ENCODE measurements at regions not wholly inside any gene's neighbourhood (a gene's known extent, or its start where the extent isn't known, plus 50 kb on each side); places are given as distances from the start of the nearest gene placed in this dataset.
"Not testable (repeated sequence)": the region's sequence is repeated elsewhere in the genome, so short reads cannot be mapped to it uniquely, and the experiment has no call there.

DNA sequence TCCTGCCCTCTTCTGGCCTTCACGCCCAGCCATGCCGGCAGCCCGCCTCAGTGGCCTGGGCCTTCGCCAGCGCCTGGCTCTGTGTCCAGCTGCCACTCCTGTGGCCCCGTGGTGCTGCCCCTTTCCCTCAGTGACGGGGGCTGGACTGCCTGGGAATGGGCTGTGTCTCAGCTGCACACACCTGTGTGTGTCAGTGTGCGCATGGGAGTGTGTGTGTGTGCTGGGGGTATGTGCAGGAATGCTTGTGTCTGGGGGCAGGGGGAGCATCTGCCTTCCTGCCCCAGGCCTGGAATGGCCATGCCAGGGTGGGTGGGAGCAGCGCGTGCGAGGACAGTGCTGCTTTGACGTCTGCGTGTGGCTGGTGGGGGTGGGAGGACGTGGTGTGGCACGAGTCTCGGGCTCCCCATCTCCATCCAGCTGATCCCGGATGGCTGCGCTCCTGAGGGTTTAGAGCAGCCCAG, 224.9 kb downstream of the TMEM121 start:
- DNase-seq (ENCODE audit: low read depth, low spot score), result not testable (repeated sequence)

GRCh38 chr14:105752420-105752819, 226.0 kb downstream of the TMEM121 start:
- DNase-seq (ENCODE audit: low read depth, low spot score), result not testable (repeated sequence)

- no peak for DNase-seq (ENCODE audit: low read depth, low spot score)
Observed at GRCh38 chr14:105760691-105761344, 234.4 kb downstream of the TMEM121 start.

DNA sequence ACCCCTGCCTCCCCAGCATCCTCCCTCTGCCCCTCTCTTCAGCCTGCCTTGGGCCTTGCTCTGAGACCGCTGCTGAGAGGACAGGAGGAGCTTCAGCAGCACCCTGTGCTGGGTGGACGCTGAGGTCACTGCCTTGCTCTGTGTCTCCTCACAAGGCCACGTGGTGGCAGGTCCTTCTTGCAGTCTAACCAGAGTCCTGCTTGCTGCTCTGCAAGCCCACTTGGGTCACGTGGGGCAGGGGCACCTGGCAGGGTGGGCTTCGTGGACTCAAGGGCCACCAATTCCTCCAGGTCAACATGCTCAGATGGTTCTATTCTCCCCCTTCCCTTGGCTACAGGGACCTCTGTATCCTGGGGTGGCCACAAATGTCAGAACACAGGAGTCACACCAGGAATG, 235.0 kb downstream of the TMEM121 start:
- not testable (repeated sequence) for DNase-seq (ENCODE audit: low read depth, low spot score)

GRCh38 chr14:105761842-105762241, 235.5 kb downstream of the TMEM121 start:
- no peak for DNase-seq (ENCODE audit: low read depth, low spot score)

DNA sequence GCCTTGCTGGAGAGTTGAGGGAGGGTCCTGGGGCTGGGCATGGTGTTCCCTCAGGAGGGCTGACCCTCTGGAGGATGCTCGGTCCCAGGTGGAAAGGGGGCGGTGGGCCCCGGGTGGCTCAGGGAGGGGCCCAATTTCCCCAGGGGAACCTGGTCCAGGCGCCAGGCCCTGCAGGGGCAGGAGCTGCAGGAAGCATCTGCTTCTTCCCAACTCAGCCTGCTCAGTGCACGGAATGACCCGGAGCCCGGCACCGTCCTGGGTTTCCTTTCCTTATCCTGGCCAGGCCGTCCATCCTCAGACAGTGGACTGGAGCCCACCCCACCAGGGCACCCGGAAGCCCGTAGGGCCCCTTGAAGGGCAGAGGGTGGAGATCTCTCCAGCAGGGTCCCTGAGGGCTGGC, 235.9 kb downstream of the TMEM121 start:
- not testable (repeated sequence) for DNase-seq (ENCODE audit: low read depth, low spot score)

GRCh38 chr14:105764254-105764901, 238.0 kb downstream of the TMEM121 start:
- DNase-seq (ENCODE audit: low read depth, low spot score), result not testable (repeated sequence)

GRCh38 chr14:105765072-105765825, 238.9 kb downstream of the TMEM121 start:
- not testable (repeated sequence) for DNase-seq (ENCODE audit: low read depth, low spot score)

- DNase-seq (ENCODE audit: low read depth, low spot score), result no peak
Observed at GRCh38 chr14:105765893-105766614, 239.7 kb downstream of the TMEM121 start.

GRCh38 chr14:105767315-105767714, 240.9 kb downstream of the TMEM121 start:
- no peak for DNase-seq (ENCODE audit: low read depth, low spot score)

DNA sequence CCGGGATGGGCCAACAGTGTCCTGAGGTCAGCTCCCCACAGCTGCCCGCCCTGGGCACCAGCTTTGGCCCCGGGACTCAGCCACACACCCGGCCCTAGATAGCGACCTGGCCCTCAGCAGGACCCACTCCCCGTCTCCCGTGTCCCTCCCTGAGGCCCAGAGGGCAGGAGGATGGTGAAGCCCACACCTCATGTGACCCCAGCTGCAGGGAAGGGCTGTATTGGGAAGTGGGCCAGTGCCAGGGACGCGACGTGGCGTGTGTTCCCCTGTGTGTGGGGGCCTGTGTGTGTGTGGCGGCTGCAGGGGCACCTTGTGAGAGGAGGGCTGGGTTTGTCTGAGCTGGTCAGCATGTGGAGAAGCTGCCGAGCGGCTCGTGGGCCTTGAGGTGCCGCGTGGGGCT, 241.7 kb downstream of the TMEM121 start:
- not testable (repeated sequence) for DNase-seq (ENCODE audit: low read depth, low spot score)

DNA sequence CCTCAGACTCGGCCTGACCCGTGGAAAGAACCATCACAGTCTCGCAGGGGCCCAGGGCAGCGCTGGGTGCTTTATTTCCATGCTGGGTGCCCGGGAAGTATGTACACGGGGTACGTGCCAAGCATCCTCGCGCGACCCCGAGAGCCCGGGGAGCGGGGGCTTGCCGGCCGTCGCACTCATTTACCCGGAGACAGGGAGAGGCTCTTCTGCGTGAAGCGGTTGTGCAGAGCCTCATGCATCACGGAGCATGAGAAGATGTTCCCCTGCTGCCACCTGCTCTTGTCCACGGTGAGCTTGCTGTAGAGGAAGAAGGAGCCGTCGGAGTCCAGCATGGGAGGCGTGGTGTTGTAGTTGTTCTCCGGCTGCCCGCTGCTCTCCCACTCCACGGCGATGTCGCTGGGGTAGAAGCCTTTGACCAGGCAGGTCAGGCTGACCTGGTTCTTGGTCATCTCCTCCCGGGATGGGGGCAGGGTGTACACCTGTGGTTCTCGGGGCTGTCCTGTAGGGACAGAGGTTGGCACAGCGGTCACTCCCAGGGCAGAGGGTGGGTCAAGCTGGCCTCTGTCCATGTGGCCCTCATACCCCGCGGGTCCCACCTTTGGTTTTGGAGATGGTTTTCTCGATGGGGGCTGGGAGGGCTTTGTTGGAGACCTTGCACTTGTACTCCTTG, 242.8 kb downstream of the TMEM121 start:
- not testable (repeated sequence) for DNase-seq (ENCODE audit: low read depth, low spot score)

GRCh38 chr14:105770619-105771216, 244.3 kb downstream of the TMEM121 start:
- DNase-seq (ENCODE audit: low read depth, low spot score), result not testable (repeated sequence)

DNA sequence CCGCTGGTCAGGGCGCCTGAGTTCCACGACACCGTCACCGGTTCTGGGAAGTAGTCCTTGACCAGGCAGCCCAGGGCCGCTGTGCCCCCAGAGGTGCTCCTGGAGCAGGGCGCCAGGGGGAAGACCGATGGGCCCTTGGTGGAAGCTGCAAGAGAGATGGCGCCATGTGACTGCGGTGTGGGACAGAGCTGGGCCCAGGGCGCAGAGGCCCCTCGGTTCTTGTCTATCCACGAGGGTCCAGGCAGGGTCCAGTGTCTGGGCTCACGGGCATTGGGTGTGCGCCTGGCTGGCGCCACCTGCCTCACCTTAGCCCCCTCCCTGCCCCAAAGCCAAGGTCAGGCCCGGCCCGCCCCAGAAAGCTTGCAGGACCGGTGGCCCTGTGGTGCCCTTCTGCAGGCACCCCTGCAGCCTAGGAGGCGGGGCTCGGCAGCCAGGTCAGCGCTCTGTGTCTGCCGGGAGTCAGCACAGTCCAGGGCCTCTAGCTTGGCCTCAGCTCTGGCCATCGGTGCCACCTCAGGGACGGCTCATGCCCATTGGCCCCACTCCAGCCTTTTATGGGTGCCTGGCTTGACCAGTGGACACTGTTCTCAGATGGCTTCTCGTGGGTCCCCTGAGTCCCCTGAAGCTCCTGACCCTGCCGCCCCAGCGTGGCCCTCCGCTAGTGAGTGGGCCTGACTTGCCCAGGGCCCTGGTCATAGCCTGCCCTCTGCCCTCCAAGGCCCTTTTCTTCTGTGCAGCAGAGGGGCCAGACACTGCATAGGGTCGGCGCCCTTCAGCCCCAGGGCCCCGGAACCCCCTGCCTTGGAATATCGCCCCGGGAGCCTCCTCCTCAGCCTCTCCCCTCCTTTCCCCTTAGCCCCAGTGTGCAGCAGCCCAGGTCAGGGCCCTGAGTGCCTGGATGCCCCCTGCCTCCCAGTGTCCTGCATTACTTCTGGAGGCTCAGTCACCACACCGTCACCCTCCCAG, 245.2 kb downstream of the TMEM121 start:
- not testable (repeated sequence) for DNase-seq (ENCODE audit: low read depth, low spot score)

DNA sequence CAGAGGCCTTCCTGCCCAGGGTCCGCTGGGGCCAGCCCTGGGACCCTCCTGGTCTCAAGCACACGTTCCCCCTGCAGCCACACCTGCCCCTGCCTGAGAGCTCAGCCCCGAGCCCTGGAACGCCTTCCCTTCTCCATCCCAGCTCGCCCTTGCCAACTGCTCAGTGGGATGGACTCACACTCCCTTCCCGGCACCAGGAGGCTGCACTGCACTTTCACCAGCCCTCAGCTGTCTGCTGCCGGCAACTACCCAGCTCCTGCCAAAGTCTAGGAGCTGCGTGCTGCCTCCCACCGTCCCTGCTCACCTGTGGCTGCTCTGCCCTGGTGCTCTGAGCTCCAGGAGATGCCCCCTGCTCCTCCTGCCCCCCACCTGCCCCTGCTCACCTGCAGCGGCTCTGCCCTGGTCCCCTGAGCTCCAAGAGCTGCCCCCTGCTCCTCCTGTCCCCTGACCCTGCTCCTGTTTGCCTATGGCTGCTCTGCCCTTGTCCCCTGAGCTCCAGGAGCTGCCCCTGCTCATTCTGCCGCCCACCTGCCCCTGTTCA, 246.4 kb downstream of the TMEM121 start:
- not testable (repeated sequence) for DNase-seq (ENCODE audit: low read depth, low spot score)

DNA sequence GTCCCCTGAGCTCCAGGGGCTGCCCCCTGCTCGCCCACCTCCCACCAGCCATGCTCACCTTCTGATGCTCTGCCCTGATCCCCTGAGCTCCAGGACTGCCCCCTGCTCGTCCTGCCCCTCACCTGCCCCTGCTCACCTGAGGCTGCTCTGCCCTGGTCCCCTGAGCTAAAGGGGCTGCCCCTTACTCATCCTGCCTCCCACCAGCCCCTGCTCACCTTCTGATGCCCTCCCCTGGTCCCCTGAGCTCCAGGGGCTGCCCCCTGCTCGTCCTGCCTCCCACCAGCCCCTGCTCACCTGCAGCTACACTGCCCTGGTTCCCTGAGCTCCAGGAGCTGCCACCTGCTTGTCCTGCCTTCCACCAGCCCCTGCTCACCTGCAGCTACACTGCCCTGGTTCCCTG, 247.2 kb downstream of the TMEM121 start:
- no peak for DNase-seq (ENCODE audit: low read depth, low spot score)

GRCh38 chr14:105774001-105774400, 247.6 kb downstream of the TMEM121 start:
- DNase-seq (ENCODE audit: low read depth, low spot score), result no peak

GRCh38 chr14:105774585-105775348, 248.4 kb downstream of the TMEM121 start:
- not testable (repeated sequence) for DNase-seq (ENCODE audit: low read depth, low spot score)

Data from activated naive CD8-positive, alpha-beta T cell treated with anti-CD3 and anti-CD28 coated beads, Interleukin-2, amount 50 U/mL, for 16 hours (primary cell).